H1 (cell line): ENCODE measurements at regions not wholly inside any gene's neighbourhood (a gene's known extent, or its start where the extent isn't known, plus 50 kb on each side); places are given as distances from the start of the nearest gene placed in this dataset.

Source experiments
- CTCF ChIA-PET: fragments of 300-600 bp; sonication (Branson Sonifier 250); formaldehyde crosslinking; loops from one replicate; lab custom pipeline; 2021; ENCODE audit not compliant: partially characterized antibody; lab: Charles Lee
- POLR2A ChIA-PET: fragments of 300-600 bp; sonication (Branson Sonifier 250); formaldehyde crosslinking; loops from one replicate; lab custom pipeline; 2021; ENCODE audit warnings: inconsistent platforms; ENCODE audit not compliant: partially characterized antibody; lab: Charles Lee
- DNase-seq, 2 experiments: peaks; one replicate each; pipeline versions ENCODE4 v3.0.0 to v3.0.0-alpha.2; 2010 to 2022; ENCODE audit warnings: low spot score in 2 of 2, low read depth in 1 of 2, mixed read lengths in 1 of 2
- FAIRE-seq: peaks from 2 replicates; lab custom pipeline; 2011; peaks lifted over from hg19 to GRCh38; lab: Jason Lieb, UNC
- H2AFZ ChIP-seq: 2 replicates; pipeline ENCODE4 v1.8.1; 2012; ENCODE audit warnings: low read length, inconsistent platforms
- H2AK5ac ChIP-seq: 2 replicates; pipeline ENCODE4 v1.6.1; 2013; ENCODE audit warnings: low read depth, low read length
- H2BK120ac ChIP-seq: replicated peaks from 2 replicates; pipeline ENCODE3; 2013; ENCODE audit warnings: low read depth, low read length, inconsistent platforms
- H2BK12ac ChIP-seq: 2 replicates; pipeline ENCODE4 v1.6.1; 2013; ENCODE audit warnings: low read depth, low read length
- H2BK15ac ChIP-seq: 2 replicates; pipeline ENCODE4 v1.6.1; 2013; ENCODE audit warnings: low read length
- H2BK20ac ChIP-seq: 2 replicates; pipeline ENCODE4 v1.6.1; 2013; ENCODE audit warnings: low read length
- H2BK5ac ChIP-seq: 2 replicates; pipeline ENCODE4 v1.6.1; 2013; ENCODE audit warnings: low read depth, low read length
- H3K14ac ChIP-seq: 2 replicates; pipeline ENCODE4 v1.6.1; 2013; ENCODE audit warnings: inconsistent platforms; ENCODE audit not compliant: insufficient read length
- H3K18ac ChIP-seq: 2 replicates; pipeline ENCODE4 v1.6.1; 2013; ENCODE audit warnings: low read length; ENCODE audit errors: extremely low read depth
- H3K23ac ChIP-seq: 2 replicates; pipeline ENCODE4 v1.6.1; 2013; ENCODE audit warnings: inconsistent platforms; ENCODE audit not compliant: insufficient read length
- H3K23me2 ChIP-seq: 2 replicates; pipeline ENCODE4 v1.6.1; 2013; ENCODE audit warnings: low read depth, low read length
- H3K27ac ChIP-seq: 2 replicates; pipeline ENCODE4 v1.6.1; 2011; ENCODE audit warnings: low read depth, low read length, inconsistent platforms
- H3K27me3 ChIP-seq, 4 experiments: replicated peaks in 1 of 4; 1 replicate in 1 of 4; 2 replicates in 3 of 4; pipeline versions ENCODE4 v1.6.1 to v1.8.1; 2011 to 2013; ENCODE audit warnings: low read length in 3 of 4, mild to moderate bottlenecking in 3 of 4, inconsistent platforms in 2 of 4, mixed read lengths in 2 of 4, moderate library complexity in 1 of 4; ENCODE audit not compliant: control insufficient read depth in 3 of 4, insufficient read depth in 3 of 4; ENCODE audit errors: extremely low read depth in 1 of 4
- H3K36me3 ChIP-seq, 4 experiments: 2 replicates each; pipeline versions ENCODE4 v1.6.1 to v1.8.1; 2011 to 2013; ENCODE audit warnings: mild to moderate bottlenecking in 4 of 4, low read length in 3 of 4, moderate library complexity in 2 of 4, control low read depth in 1 of 4, inconsistent platforms in 1 of 4; ENCODE audit not compliant: insufficient read depth in 4 of 4, control insufficient read depth in 2 of 4
- H3K4ac ChIP-seq: replicated peaks from 2 replicates; pipeline ENCODE3; 2013; ENCODE audit warnings: low read length, low read depth, mixed read lengths, inconsistent platforms; ENCODE audit not compliant: insufficient read length
- H3K4me1 ChIP-seq, 4 experiments: replicated peaks in 1 of 4; 1 replicate in 1 of 4; 2 replicates in 3 of 4; pipeline versions ENCODE4 v1.6.1 to v1.8.1; 2011 to 2013; ENCODE audit warnings: low read length in 3 of 4, inconsistent platforms in 2 of 4, mixed read lengths in 1 of 4; ENCODE audit not compliant: insufficient read depth in 4 of 4, control insufficient read depth in 3 of 4
- H3K4me2 ChIP-seq, 2 experiments: 2 replicates each; pipeline versions ENCODE4 v1.6.1 to v1.8.1; 2011 to 2013; ENCODE audit warnings: low read depth in 2 of 2, low read length in 2 of 2, control low read depth in 1 of 2, inconsistent platforms in 1 of 2, mild to moderate bottlenecking in 1 of 2; ENCODE audit not compliant: insufficient read depth in 1 of 2
- H3K4me3 ChIP-seq, 4 experiments: fragments of 200-600, 300-600 bp in 1 of 4; sonication (generic), shearing (Covaris generic), sonication (Bioruptor Twin) in 1 of 4; 2 replicates each; pipeline versions ENCODE4 v1.5.1 to v1.8.1; 2011 to 2016; ENCODE audit warnings: low read length in 4 of 4, low read depth in 3 of 4, control low read depth in 2 of 4, inconsistent platforms in 2 of 4, mild to moderate bottlenecking in 2 of 4, mixed read lengths in 1 of 4, moderate library complexity in 1 of 4; ENCODE audit not compliant: insufficient read depth in 2 of 4; ENCODE audit errors: extremely low read depth in 1 of 4
- H3K56ac ChIP-seq: replicated peaks from 2 replicates; pipeline ENCODE3; 2013; ENCODE audit warnings: low read depth, mild to moderate bottlenecking, mixed read lengths, low read length, inconsistent platforms; ENCODE audit not compliant: insufficient read length
- H3K79me1 ChIP-seq: 2 replicates; pipeline ENCODE4 v1.6.1; 2013; ENCODE audit warnings: low read depth, low read length, control low read depth
- H3K79me2 ChIP-seq, 2 experiments: 2 replicates each; pipeline versions ENCODE4 v1.6.1 to v1.8.1; 2012 to 2013; ENCODE audit warnings: low read length in 2 of 2, mild to moderate bottlenecking in 2 of 2, inconsistent platforms in 1 of 2; ENCODE audit not compliant: insufficient read depth in 2 of 2, control insufficient read depth in 1 of 2
- H3K9ac ChIP-seq, 4 experiments: replicated peaks in 1 of 4; 1 replicate in 1 of 4; 2 replicates in 3 of 4; pipeline versions ENCODE4 v1.6.1 to v1.8.1; 2011 to 2013; ENCODE audit warnings: low read depth in 3 of 4, low read length in 3 of 4, control low read depth in 2 of 4, mild to moderate bottlenecking in 2 of 4, moderate library complexity in 2 of 4, inconsistent platforms in 1 of 4; ENCODE audit errors: extremely low read depth in 1 of 4
- H3K9me3 ChIP-seq, 2 experiments: 2 replicates each; pipeline versions ENCODE4 v1.6.1 to v1.8.1; 2012 to 2013; ENCODE audit warnings: mild to moderate bottlenecking in 2 of 2, moderate library complexity in 2 of 2, control low read depth in 1 of 2, inconsistent platforms in 1 of 2, low read depth in 1 of 2, low read length in 1 of 2, mixed read lengths in 1 of 2; ENCODE audit not compliant: insufficient read depth in 2 of 2
- H4K20me1 ChIP-seq, 2 experiments: replicated peaks in 1 of 2; 2 replicates each; pipeline versions ENCODE3 to v1.8.1; 2011 to 2013; ENCODE audit warnings: inconsistent platforms in 2 of 2, low read length in 2 of 2, mild to moderate bottlenecking in 1 of 2; ENCODE audit not compliant: insufficient read depth in 2 of 2, control insufficient read depth in 1 of 2
- H4K5ac ChIP-seq: 2 replicates; pipeline ENCODE4 v1.6.1; 2013; ENCODE audit warnings: low read length, low read depth, mixed read lengths, inconsistent platforms; ENCODE audit not compliant: insufficient read length
- H4K8ac ChIP-seq: 2 replicates; pipeline ENCODE4 v1.8.0; 2013; ENCODE audit warnings: mild to moderate bottlenecking, moderate library complexity, low read length, inconsistent platforms; ENCODE audit not compliant: insufficient read depth; ENCODE audit errors: extremely low read depth
- H4K91ac ChIP-seq: replicated peaks from 2 replicates; pipeline ENCODE3; 2013; ENCODE audit warnings: low read length, mixed read lengths, inconsistent platforms; ENCODE audit not compliant: insufficient read length
- CBX8 ChIP-seq: fragments of 300-800, 300-1000 bp; sonication (generic); IDR thresholded peaks from 2 replicates; pipeline ENCODE4 v1.7.1; 2016; ENCODE audit warnings: low read depth, low read length, borderline replicate concordance
- EP300 ChIP-seq, 2 experiments: IDR thresholded peaks; 1 replicate in 1 of 2; 2 replicates in 1 of 2; pipeline ENCODE4 v1.6.1; 2011 to 2012; ENCODE audit warnings: low read depth in 2 of 2, low read length in 2 of 2, mild to moderate bottlenecking in 2 of 2, borderline replicate concordance in 1 of 2, inconsistent platforms in 1 of 2, moderate library complexity in 1 of 2
- FOSL1 ChIP-seq: IDR thresholded peaks from 2 replicates; pipeline ENCODE4 v1.6.1; 2011; ENCODE audit warnings: mild to moderate bottlenecking, low read depth, low read length, moderate library complexity; ENCODE audit not compliant: insufficient read depth
- JUND ChIP-seq: IDR thresholded peaks from 2 replicates; pipeline ENCODE4 v1.6.1; 2011; ENCODE audit warnings: mild to moderate bottlenecking, improper control_type of control experiment, low read length
- KDM5A ChIP-seq: fragments of 200-600 bp; IDR thresholded peaks from 2 replicates; pipeline ENCODE4 v1.7.1; 2012; ENCODE audit warnings: mild to moderate bottlenecking, low read length, inconsistent platforms, mixed read lengths

GRCh38 chr6:56752009-56752408 lies 109.3 kb upstream of the DST start:
- Histone ChIP-seq H2BK12ac (no peak overlapping the region), H2BK15ac (no peak overlapping the region), H3K18ac (no peak overlapping the region), H2AK5ac (no peak overlapping the region), H3K4me2 (peak overlapping the region in 1 of 2 experiments; percentile 7; a peak in 1 of 4 replicates), H3K56ac (no peak overlapping the region), H3K79me1 (no peaks in the 10 kb centered on the region), H3K4me3 (no peak overlapping the region), H4K91ac (no peak overlapping the region), H2BK5ac (no peak overlapping the region), H3K14ac (no peak overlapping the region), H3K9ac (no peak overlapping the region), H3K9me3 (no peaks in the 10 kb centered on the region), H3K27me3 (no peaks in the 10 kb centered on the region), H2AFZ (no peak overlapping the region), H3K23me2 (no peaks in the 10 kb centered on the region), H3K79me2 (peaks cover 3 to 92% of the 10 kb centered on the region in 2 experiments; a peak in 3 of 4 replicates), H4K8ac (no peak overlapping the region), H4K20me1 (peaks cover 0 to 3% of the 10 kb centered on the region in 2 experiments), H3K36me3 (no peaks in the 10 kb centered on the region), H3K4me1 (peaks cover 2 to 17% (median 14%) of the 10 kb centered on the region in 4 experiments), H3K4ac (no peak overlapping the region), H3K27ac (no peak overlapping the region), H2BK20ac (no peak overlapping the region), H4K5ac (no peak overlapping the region), H3K23ac (no peak overlapping the region), H2BK120ac (no peak overlapping the region)
- ChIA-PET CTCF (interaction anchor here (0.6 to 3.0 kb wide), 4 partner anchors 23 to 99 kb away, joined by 3 to 16 read pairs (median 4); no protein-coding TSS in a partner anchor), POLR2A (interaction anchor here (0.6 to 1.0 kb wide), 3 partner anchors 9 to 131 kb away, joined by 3 to 4 read pairs (median 3); no protein-coding TSS in a partner anchor)
- FAIRE-seq (peak; percentile 75), DNase-seq (no peak)
- TF ChIP-seq KDM5A (no peak), EP300 (IDR thresholded peaks at IDR 0.05; ENCODE audit: borderline replicate concordance in 1 of 2, low read depth in 2 of 2, low read length in 2 of 2) (no peak), JUND (peak; percentile 90), FOSL1 (0 out of 2 replicates have a peak, but pooled peaks have one; percentile 15), CBX8 (no peak)
